Stimulated activated CD8-positive, alpha-beta memory T cell treated with anti-CD3 and anti-CD28 coated beads, Interleukin-7, amount 100 ng/mL, for 1 hour (primary cell): ENCODE measurements at regions not wholly inside any gene's neighbourhood (a gene's known extent, or its start where the extent isn't known, plus 50 kb on each side); places are given as distances from the start of the nearest gene placed in this dataset.

Source experiments
- DNase-seq, 2 donors: peaks; one replicate each; pipeline ENCODE4 v3.0.0-alpha.2; 2020; ENCODE audit warnings: low read depth in 2 of 2

- no peak for DNase-seq
Measured at GRCh38 chr7:121525155-121525819, 129.2 kb upstream of the FAM3C start.

GRCh38 chr7:121521711-121522400 is 125.7 kb upstream of the FAM3C start:
- DNase-seq, result no peak

- no peak for DNase-seq
Measured at GRCh38 chr7:121520911-121521310, 124.8 kb upstream of the FAM3C start.

- no peak for DNase-seq
Measured at GRCh38 chr7:121519548-121520521, 123.7 kb upstream of the FAM3C start.

DNA sequence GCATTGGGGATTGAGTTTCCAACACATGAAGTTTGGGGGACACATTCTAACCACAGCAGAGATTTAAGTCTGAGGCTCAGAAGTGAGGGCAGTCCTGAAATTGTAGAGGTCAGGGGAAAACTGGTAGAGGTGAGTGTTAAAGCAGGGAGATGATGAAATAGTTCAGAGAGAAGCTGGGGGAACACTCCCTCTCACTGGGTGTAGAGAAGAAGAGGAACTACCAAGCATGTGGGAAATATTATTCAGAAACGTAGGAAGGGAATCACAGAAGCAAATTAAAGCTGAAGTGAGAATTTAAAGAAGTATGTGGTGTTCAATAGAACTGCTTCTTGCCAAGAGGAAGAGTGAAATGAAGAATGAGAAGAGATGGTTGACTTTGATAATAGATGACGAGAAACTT is 121.5 kb upstream of the FAM3C start:
- DNase-seq, result no peak

DNA sequence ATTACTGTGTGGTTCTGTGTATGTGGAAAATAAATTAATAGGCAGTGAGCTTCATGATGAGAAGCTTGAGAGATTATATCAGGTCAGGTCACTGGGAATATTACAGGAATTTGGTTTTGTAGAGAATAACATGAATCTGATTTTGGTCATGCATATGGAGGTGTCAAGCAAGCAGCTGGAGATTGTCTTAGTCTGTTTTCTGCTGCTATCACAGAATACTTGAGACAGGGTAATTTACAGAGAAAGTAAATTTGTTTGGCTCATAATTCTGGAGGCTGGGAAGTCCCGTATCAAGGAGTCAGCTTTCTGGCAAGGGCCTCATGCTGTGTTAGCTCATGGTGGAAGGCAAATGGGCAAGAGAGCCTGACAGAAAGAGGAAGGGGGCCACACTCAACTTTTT is 120.7 kb upstream of the FAM3C start:
- no peak for DNase-seq

- no peak for DNase-seq
Measured at GRCh38 chr7:121515630-121516401, 119.7 kb upstream of the FAM3C start.

DNA sequence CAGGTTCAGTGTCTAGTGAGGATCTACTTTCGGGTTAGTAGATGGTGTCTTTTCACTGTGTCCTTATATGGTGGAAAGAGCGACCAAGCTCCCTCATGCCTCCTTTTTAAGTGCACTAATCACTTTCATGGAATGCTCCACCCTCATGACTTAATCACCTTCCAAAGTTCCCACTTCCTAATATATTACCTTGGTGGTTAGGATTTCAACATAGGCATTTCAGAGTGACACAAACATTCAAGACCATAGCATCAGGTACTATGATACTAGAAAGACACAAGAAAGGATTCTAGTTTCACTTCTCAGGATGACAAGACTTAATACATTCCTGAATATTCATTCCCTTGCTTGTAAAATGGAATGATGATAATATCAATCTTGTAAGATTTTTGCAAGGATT is 119.1 kb upstream of the FAM3C start:
- DNase-seq, result no peak

- no peak for DNase-seq
Measured at GRCh38 chr7:121513105-121513504, 117.0 kb upstream of the FAM3C start.

- no peak for DNase-seq
Measured at GRCh38 chr7:121510858-121511482, 114.9 kb upstream of the FAM3C start.

DNA sequence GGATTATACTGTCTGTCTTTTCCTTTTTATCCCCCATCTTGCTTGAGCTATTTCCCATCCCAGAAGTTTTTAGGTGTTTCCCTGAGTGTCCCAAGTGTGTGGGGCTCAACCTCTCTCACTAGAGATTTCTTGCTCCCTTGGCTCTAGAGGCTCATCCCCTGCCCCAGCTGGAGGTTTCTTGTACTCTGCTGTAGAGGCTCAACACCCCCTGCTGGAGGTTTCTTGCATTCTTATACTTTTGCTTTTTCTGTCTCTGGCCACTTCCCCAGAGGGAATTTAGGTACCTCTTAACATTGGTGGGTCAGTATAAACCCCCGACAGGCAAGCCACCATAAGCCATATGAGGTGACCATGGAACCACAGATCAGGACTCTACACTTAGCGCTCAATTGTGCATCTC is 114.2 kb upstream of the FAM3C start:
- DNase-seq, result no peak

- no peak for DNase-seq
Measured at GRCh38 chr7:121505540-121506182, 109.6 kb upstream of the FAM3C start.

DNA sequence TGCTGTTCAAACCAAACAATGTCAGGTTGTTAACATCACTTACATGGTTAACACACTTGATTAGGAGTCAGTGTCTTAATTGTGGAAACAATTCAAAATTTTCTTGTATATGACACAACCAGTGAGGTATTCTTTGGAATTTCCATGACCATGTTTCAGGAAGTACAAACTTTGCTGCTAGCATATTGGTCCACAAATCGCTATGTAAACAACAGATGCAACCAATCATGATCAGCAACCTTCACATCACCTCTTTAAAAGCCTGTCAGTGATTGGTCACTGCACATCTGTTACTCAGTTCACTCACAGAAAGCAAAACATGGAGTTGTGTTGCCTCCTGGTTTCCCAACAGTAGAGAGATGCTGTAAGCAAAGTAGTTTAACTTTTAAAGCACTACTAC is 108.9 kb upstream of the FAM3C start:
- DNase-seq, result no peak

- DNase-seq, result no peak
Measured at GRCh38 chr7:121504482-121504881, 108.4 kb upstream of the FAM3C start.

DNA sequence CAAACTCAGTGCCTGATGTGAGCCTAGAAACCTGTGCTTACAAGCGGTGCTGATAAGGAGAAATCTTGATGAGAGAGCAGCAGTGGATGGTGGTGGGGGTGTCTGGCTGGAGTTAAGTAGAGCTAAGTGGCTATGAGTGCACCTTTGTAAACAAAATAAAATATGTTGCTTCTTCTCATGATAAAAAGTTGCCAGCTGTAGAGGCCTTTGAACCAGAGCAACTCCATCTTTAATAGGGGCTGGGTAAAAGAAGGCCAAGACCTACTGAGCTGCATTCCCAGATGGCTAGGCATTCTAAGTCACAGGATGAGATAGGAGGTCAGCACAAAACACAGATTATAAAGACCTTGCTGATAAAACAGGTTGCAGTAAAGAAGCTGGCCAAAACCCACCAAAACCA is 107.6 kb upstream of the FAM3C start:
- no peak for DNase-seq

GRCh38 chr7:121503039-121503438 is 106.9 kb upstream of the FAM3C start:
- no peak for DNase-seq

GRCh38 chr7:121501566-121501965 is 105.5 kb upstream of the FAM3C start:
- no peak for DNase-seq

GRCh38 chr7:121500360-121501058 is 104.4 kb upstream of the FAM3C start:
- no peak for DNase-seq

- DNase-seq, result no peak
Measured at GRCh38 chr7:121499624-121500023, 103.5 kb upstream of the FAM3C start.

GRCh38 chr7:121498816-121499215 is 102.7 kb upstream of the FAM3C start:
- DNase-seq, result no peak
